Nephron progenitor cell (in vitro differentiated cells): ENCODE measurements at regions not wholly inside any gene's neighbourhood (a gene's known extent, or its start where the extent isn't known, plus 50 kb on each side); places are given as distances from the start of the nearest gene placed in this dataset.

ENCODE experiments used
- DNase-seq: peaks from one replicate; pipeline ENCODE4 v3.0.0; 2021
- H3K27ac Mint-ChIP-seq: 2 replicates; pipeline ENCODE4 v1.8.0; 2021; ENCODE audit warnings: mild to moderate bottlenecking, moderate library complexity, mixed read lengths
- H3K27me3 Mint-ChIP-seq: 2 replicates; pipeline ENCODE4 v1.8.0; 2021; ENCODE audit warnings: mild to moderate bottlenecking, low read depth, mixed read lengths; ENCODE audit not compliant: poor library complexity
- H3K36me3 Mint-ChIP-seq: 2 replicates; pipeline ENCODE4 v1.8.0; 2021; ENCODE audit warnings: low read depth, mixed read lengths
- H3K4me1 Mint-ChIP-seq: 2 replicates; pipeline ENCODE4 v1.8.0; 2021; ENCODE audit warnings: mixed read lengths
- H3K4me3 Mint-ChIP-seq: 2 replicates; pipeline ENCODE4 v1.8.0; 2021; ENCODE audit warnings: mild to moderate bottlenecking, moderate library complexity, mixed read lengths
- H3K9me3 Mint-ChIP-seq: 2 replicates; pipeline ENCODE4 v1.8.0; 2021; ENCODE audit warnings: mild to moderate bottlenecking, moderate library complexity, mixed read lengths
- CTCF ChIP-seq: fragments of 200-600 bp; sonication (generic); IDR thresholded peaks from 2 replicates; pipeline ENCODE4 v1.5.0; 2021; ENCODE audit warnings: antibody characterized with exemption

- H3K9me3 Mint-ChIP-seq = no peaks in the 10 kb centered on the region
- TF ChIP-seq CTCF = no peak
These were observed 1036.3 kb downstream of the TTLL7 start for GRCh38 chr1:82962658-82963057.

GRCh38 chr1:82950606-82951200 is 1048.2 kb downstream of the TTLL7 start:
- no peak overlapping the region for H3K27ac Mint-ChIP-seq
- TF ChIP-seq CTCF = no peak
- no peaks in the 10 kb centered on the region for H3K27me3 Mint-ChIP-seq
- no peak for DNase-seq
- no peak overlapping the region for H3K4me3 Mint-ChIP-seq
- no peaks in the 10 kb centered on the region for H3K4me1 Mint-ChIP-seq
- H3K9me3 Mint-ChIP-seq = no peaks in the 10 kb centered on the region
- no peaks in the 10 kb centered on the region for H3K36me3 Mint-ChIP-seq

More at GRCh38 chr1:82962658-82963057, 1036.3 kb downstream of the TTLL7 start:
- no peaks in the 10 kb centered on the region for H3K36me3 Mint-ChIP-seq
- DNase-seq = no peak
- no peaks in the 10 kb centered on the region for H3K4me1 Mint-ChIP-seq
- no peaks in the 10 kb centered on the region for H3K27me3 Mint-ChIP-seq
- no peak overlapping the region for H3K4me3 Mint-ChIP-seq
- H3K27ac Mint-ChIP-seq = no peak overlapping the region

- no peak for DNase-seq
- no peak for TF ChIP-seq CTCF
These were observed 1050.5 kb downstream of the TTLL7 start for GRCh38 chr1:82948386-82948785.

GRCh38 chr1:82947278-82947677 is 1051.7 kb downstream of the TTLL7 start:
- no peaks in the 10 kb centered on the region for H3K36me3 Mint-ChIP-seq
- no peak for DNase-seq
- H3K4me3 Mint-ChIP-seq = no peak overlapping the region
- H3K9me3 Mint-ChIP-seq = no peaks in the 10 kb centered on the region
- no peak overlapping the region for H3K27ac Mint-ChIP-seq
- H3K4me1 Mint-ChIP-seq = peaks cover 7% of the 10 kb centered on the region
- no peaks in the 10 kb centered on the region for H3K27me3 Mint-ChIP-seq
- TF ChIP-seq CTCF = no peak

More at GRCh38 chr1:82948386-82948785, 1050.5 kb downstream of the TTLL7 start:
- Mint-ChIP-seq H3K36me3 (no peaks in the 10 kb centered on the region), H3K4me1 (peaks cover 7% of the 10 kb centered on the region), H3K9me3 (no peaks in the 10 kb centered on the region), H3K27me3 (no peaks in the 10 kb centered on the region), H3K27ac (no peak overlapping the region), H3K4me3 (no peak overlapping the region)

GRCh38 chr1:82946096-82946605 is 1052.8 kb downstream of the TTLL7 start:
- no peaks in the 10 kb centered on the region for H3K27me3 Mint-ChIP-seq
- no peaks in the 10 kb centered on the region for H3K9me3 Mint-ChIP-seq
- H3K4me3 Mint-ChIP-seq = no peak overlapping the region
- no peak for DNase-seq
- H3K36me3 Mint-ChIP-seq = no peaks in the 10 kb centered on the region
- no peak overlapping the region for H3K27ac Mint-ChIP-seq
- peaks cover 7% of the 10 kb centered on the region for H3K4me1 Mint-ChIP-seq
- TF ChIP-seq CTCF = no peak

DNA sequence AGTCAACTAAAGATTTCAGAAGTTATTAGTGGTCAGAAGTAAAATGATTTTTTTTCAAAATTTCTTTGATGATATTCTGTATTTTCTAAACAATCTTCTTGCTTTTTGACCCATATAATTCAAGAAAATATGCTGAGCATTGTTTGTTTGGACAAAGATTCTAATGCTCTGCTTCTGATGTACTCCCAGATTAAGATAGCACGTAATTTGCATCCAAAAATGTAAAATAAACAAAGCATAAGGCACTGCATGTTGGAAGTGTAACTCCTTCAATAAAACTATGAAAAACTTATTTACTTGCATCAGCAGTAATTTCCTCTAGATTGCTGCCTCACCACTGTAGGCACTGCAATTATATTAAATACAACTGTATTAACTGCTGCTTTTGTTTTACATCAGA is 1054.1 kb downstream of the TTLL7 start:
- no peak overlapping the region for H3K27ac Mint-ChIP-seq
- H3K4me1 Mint-ChIP-seq = peaks cover 7% of the 10 kb centered on the region
- DNase-seq = no peak
- H3K9me3 Mint-ChIP-seq = no peaks in the 10 kb centered on the region
- H3K4me3 Mint-ChIP-seq = no peak overlapping the region
- no peaks in the 10 kb centered on the region for H3K36me3 Mint-ChIP-seq
- no peak for TF ChIP-seq CTCF
- no peaks in the 10 kb centered on the region for H3K27me3 Mint-ChIP-seq
